Cardiac muscle cell (in vitro differentiated cells and primary cell): ENCODE measurements at regions not wholly inside any gene's neighbourhood (a gene's known extent, or its start where the extent isn't known, plus 50 kb on each side); places are given as distances from the start of the nearest gene placed in this dataset.

Experiments
- DNase-seq, 2 donors: peaks; one replicate each; pipeline versions ENCODE4 v3.0.0 to v3.0.0-alpha.2; 2010 to 2017; ENCODE audit warnings: low read depth in 1 of 2, low spot score in 1 of 2
- H3K27ac ChIP-seq: fragments of 200-600 bp; sonication (generic); 2 replicates; pipeline ENCODE4 v1.5.1; 2016
- H3K27me3 ChIP-seq: fragments of 200-600 bp; sonication (generic); 2 replicates; pipeline ENCODE4 v1.6.0; 2016; ENCODE audit warnings: control low read depth
- H3K36me3 ChIP-seq: fragments of 200-600 bp; sonication (generic); 2 replicates; pipeline ENCODE4 v1.5.1; 2016; ENCODE audit warnings: control low read depth
- H3K4me1 ChIP-seq: fragments of 200-600 bp; sonication (generic); 2 replicates; pipeline ENCODE4 v1.8.1; 2017; ENCODE audit warnings: low read depth, mild to moderate bottlenecking, mixed run types
- H3K4me3 ChIP-seq: fragments of 200-600 bp; sonication (generic); 2 replicates; pipeline ENCODE4 v1.5.1; 2016; ENCODE audit warnings: mild to moderate bottlenecking
- H3K9me3 ChIP-seq: fragments of 200-600 bp; sonication (generic); 2 replicates; pipeline ENCODE4 v1.5.1; 2017; ENCODE audit warnings: low read depth, mild to moderate bottlenecking, control low read depth
- TF ChIP-seq, protein P1 (sequence below): IDR thresholded peaks from 2 replicates; pipeline ENCODE4 v1.5.1; 2012; ENCODE audit warnings: low read depth, mild to moderate bottlenecking, low read length

DNA sequence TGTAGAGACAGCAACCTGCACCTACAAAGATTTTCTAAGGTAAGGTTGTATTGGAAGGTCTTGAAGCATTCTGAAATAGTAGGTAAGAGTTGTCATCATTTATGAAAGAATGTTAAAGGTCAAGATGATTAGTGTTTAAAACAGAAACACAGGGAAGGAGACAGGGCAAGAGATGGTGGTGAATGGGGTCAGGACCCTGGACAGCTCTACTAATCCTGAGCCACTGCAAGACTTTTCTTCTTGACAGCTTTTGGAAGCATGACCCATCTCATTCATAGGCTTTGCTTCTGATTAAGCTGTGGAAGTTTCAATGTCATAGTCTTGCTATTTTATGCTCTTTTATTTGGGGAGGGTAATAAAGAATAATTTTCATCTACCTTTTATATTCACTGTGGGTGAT is 75.5 kb upstream of the CAND1 start:
- Histone ChIP-seq H3K4me3 (no peak overlapping the region), H3K27ac (no peak overlapping the region), H3K36me3 (no peaks in the 10 kb centered on the region), H3K9me3 (no peaks in the 10 kb centered on the region), H3K4me1 (no peaks in the 10 kb centered on the region), H3K27me3 (no peaks in the 10 kb centered on the region)
- TF ChIP-seq, protein P1, sequence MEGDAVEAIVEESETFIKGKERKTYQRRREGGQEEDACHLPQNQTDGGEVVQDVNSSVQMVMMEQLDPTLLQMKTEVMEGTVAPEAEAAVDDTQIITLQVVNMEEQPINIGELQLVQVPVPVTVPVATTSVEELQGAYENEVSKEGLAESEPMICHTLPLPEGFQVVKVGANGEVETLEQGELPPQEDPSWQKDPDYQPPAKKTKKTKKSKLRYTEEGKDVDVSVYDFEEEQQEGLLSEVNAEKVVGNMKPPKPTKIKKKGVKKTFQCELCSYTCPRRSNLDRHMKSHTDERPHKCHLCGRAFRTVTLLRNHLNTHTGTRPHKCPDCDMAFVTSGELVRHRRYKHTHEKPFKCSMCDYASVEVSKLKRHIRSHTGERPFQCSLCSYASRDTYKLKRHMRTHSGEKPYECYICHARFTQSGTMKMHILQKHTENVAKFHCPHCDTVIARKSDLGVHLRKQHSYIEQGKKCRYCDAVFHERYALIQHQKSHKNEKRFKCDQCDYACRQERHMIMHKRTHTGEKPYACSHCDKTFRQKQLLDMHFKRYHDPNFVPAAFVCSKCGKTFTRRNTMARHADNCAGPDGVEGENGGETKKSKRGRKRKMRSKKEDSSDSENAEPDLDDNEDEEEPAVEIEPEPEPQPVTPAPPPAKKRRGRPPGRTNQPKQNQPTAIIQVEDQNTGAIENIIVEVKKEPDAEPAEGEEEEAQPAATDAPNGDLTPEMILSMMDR = no peak
- peak; percentile 41 to 77 for DNase-seq

DNA sequence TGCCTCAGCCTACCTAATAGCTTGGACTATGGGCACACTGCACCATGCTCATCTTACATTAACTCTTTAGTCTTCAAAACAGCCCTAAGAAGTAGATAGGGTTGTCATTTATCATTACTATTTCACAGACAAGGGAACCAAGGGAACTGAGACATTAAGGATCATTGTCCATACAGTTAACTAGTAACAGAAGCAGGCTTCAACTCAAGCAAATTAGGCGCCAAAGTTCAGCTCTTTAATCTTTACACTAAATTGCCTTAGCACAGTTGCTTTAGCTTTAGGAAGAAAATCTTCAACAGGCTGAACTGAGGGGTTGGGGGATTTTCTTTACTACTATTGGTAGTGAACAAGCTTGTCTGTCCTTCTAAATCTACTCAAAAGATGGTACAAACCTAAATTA is 68.8 kb upstream of the CAND1 start:
- TF ChIP-seq, protein P1 = no peak
- no peaks in the 10 kb centered on the region for H3K4me1 ChIP-seq
- H3K36me3 ChIP-seq = no peaks in the 10 kb centered on the region
- H3K9me3 ChIP-seq = no peaks in the 10 kb centered on the region
- H3K27me3 ChIP-seq = no peaks in the 10 kb centered on the region
- DNase-seq = no peak
- H3K27ac ChIP-seq = no peak overlapping the region
- H3K4me3 ChIP-seq = no peak overlapping the region

DNA sequence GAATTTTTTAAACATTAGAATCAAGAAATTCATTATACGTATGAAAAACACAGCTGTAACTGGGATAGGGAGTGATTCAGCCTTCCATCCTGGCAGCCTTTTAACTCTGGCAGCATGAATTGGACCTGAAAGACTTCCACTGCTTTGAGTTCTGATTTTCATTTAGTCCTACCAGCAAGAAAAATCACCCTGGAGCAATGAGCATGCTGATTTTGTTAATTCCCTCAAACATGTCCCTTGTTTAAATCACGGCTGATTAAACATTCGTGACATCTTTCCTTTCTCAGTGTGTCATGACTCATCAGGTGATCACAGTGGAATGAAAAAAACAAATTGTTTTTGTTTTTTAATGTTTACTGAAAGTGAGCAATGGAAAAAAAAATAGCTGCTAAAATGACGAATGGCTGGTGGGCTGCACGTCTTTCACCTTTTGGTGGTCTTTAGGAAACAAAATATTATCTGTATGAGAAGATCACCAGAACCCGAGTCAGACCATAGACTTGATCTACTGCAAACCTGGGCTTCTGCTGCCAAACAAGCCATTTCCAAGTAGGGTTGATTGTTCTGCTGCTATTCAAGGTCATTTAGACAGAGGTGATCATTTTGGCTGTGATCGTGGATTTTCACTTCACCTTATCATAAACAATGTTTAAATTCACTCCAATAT is 67.0 kb upstream of the CAND1 start:
- H3K27ac ChIP-seq = no peak overlapping the region
- H3K4me3 ChIP-seq = no peak overlapping the region
- H3K36me3 ChIP-seq = no peaks in the 10 kb centered on the region
- no peak for DNase-seq
- no peaks in the 10 kb centered on the region for H3K27me3 ChIP-seq
- TF ChIP-seq, protein P1 = no peak
- no peaks in the 10 kb centered on the region for H3K9me3 ChIP-seq
- H3K4me1 ChIP-seq = no peaks in the 10 kb centered on the region

DNA sequence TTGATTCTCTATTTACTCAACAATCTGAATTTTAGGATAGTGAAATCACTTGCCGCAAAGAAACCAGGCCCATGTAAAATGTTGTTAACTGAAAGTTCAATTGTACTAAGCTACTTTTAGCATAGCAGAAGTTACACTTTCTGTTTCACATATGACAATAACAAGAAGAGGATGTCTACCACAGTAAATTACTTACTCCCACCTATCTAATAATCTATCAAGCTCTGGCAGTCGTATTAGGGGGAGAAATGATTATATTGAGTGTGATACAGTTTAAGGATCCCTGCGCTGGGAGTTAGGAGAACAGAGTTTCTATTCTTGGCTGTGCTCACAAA is 66.5 kb upstream of the CAND1 start:
- no peak for DNase-seq
- TF ChIP-seq, protein P1 = no peak
- Histone ChIP-seq H3K4me1 (no peaks in the 10 kb centered on the region), H3K9me3 (no peaks in the 10 kb centered on the region), H3K4me3 (no peak overlapping the region), H3K27me3 (no peaks in the 10 kb centered on the region), H3K36me3 (no peaks in the 10 kb centered on the region), H3K27ac (no peak overlapping the region)

DNA sequence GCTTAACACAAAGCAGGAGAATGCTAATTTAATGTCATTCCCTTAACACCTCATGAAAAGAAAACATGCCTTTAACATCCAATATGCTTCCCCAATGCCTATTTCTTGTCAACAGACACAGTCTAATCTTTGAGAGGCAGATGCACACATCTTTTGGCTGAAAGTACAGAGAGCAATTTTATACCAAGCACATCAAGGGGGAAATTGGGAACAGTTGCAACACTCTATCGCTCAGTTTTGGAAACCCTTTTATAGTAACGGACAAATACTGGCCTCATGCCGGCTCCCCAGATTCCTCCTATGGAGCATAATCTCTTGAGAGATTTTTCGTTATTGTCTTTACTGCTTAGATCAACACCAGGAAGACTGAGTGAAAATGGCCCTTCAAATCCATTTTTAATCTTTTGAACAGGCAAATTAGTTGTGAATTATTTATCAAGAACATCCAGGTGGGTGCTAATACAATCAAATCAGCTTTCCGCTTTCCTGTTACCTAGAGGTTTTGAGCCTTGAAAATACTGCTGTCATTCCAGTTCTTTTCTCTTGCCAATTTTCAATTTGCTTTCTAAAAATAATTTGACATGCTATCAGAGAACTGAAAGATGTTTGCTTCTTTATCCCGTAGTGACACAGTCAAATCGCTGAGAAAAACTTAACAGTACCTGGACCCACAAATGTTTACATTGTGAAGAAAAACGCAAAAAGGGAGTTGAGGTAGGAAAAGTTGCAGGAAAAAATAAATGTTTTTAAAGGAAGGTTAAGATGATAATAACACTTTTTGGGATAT is 60.7 kb upstream of the CAND1 start:
- no peaks in the 10 kb centered on the region for H3K4me1 ChIP-seq
- no peaks in the 10 kb centered on the region for H3K36me3 ChIP-seq
- no peaks in the 10 kb centered on the region for H3K9me3 ChIP-seq
- H3K27me3 ChIP-seq = peaks cover 16% of the 10 kb centered on the region
- H3K27ac ChIP-seq = no peak overlapping the region
- TF ChIP-seq, protein P1 = no peak
- H3K4me3 ChIP-seq = no peak overlapping the region
- DNase-seq = no peak
